Activated T-helper 2 cell treated with anti-CD3 and anti-CD28 coated beads, Interferon-gamma antibody, Interleukin-2, Interleukin-4, amounts not matched to agents 10 μg/mL and 5 μg/mL and 100 μg/mL, durations not matched to agents 14 hours and 24 hours and 36 hours (primary cell): ENCODE measurements at regions not wholly inside any gene's neighbourhood (a gene's known extent, or its start where the extent isn't known, plus 50 kb on each side); places are given as distances from the start of the nearest gene placed in this dataset.
"Not testable (repeated sequence)": the region's sequence is repeated elsewhere in the genome, so short reads cannot be mapped to it uniquely, and the experiment has no call there.

ENCODE experiments used
- DNase-seq: peaks from one replicate; pipeline ENCODE4 v3.0.0; 2021; ENCODE audit warnings: low spot score
- H3K27ac Mint-ChIP-seq: one replicate; pipeline ENCODE4 v1.8.0; 2021; ENCODE audit warnings: mixed read lengths
- H3K27me3 Mint-ChIP-seq: one replicate; pipeline ENCODE4 v1.8.0; 2021; ENCODE audit warnings: low read depth, mixed read lengths
- H3K36me3 Mint-ChIP-seq: one replicate; pipeline ENCODE4 v1.8.0; 2021; ENCODE audit warnings: low read depth, mixed read lengths
- H3K4me1 Mint-ChIP-seq: one replicate; pipeline ENCODE4 v1.8.0; 2021; ENCODE audit warnings: low read depth, mixed read lengths
- H3K4me3 Mint-ChIP-seq: one replicate; pipeline ENCODE4 v1.8.0; 2021; ENCODE audit warnings: low read depth, mild to moderate bottlenecking, moderate library complexity, mixed read lengths
- H3K9me3 Mint-ChIP-seq: one replicate; pipeline ENCODE4 v1.8.0; 2021; ENCODE audit warnings: mixed read lengths
- intact Hi-C: fragments of 100-400 bp; cut with micrococcal nuclease; formaldehyde crosslinking; loops from one replicate; pipeline ENCODE4 v1.15.1; 2023

- H3K27me3 Mint-ChIP-seq = no peaks in the 10 kb centered on the region
- intact Hi-C loops = no loop called here
- no peaks in the 10 kb centered on the region for H3K36me3 Mint-ChIP-seq
- no peak overlapping the region for H3K27ac Mint-ChIP-seq
- H3K4me3 Mint-ChIP-seq = no peak overlapping the region
- H3K4me1 Mint-ChIP-seq = no peaks in the 10 kb centered on the region
- peaks cover 22% of the 10 kb centered on the region for H3K9me3 Mint-ChIP-seq
- DNase-seq = no peak
These were observed 1654.2 kb upstream of the WWC1 start for GRCh38 chr5:166637295-166637694.

GRCh38 chr5:166639151-166639550 lies 1652.3 kb upstream of the WWC1 start:
- Mint-ChIP-seq H3K4me3 (no peak overlapping the region), H3K27ac (no peak overlapping the region), H3K36me3 (no peaks in the 10 kb centered on the region), H3K27me3 (no peaks in the 10 kb centered on the region), H3K4me1 (no peaks in the 10 kb centered on the region), H3K9me3 (peaks cover 26% of the 10 kb centered on the region)
- intact Hi-C loops = no loop called here
- no peak for DNase-seq

- H3K4me1 Mint-ChIP-seq, intact Hi-C loops, H3K4me3 Mint-ChIP-seq, DNase-seq, H3K27me3 Mint-ChIP-seq, H3K27ac Mint-ChIP-seq, H3K36me3 Mint-ChIP-seq: not testable (repeated sequence)
- H3K9me3 Mint-ChIP-seq = peaks cover 29% of the 10 kb centered on the region
These were observed 1651.3 kb upstream of the WWC1 start for GRCh38 chr5:166640136-166640535.

- no peak for DNase-seq
- H3K4me1 Mint-ChIP-seq = no peaks in the 10 kb centered on the region
These were observed 1642.7 kb upstream of the WWC1 start for GRCh38 chr5:166648736-166649135.

GRCh38 chr5:166649676-166650075 lies 1641.8 kb upstream of the WWC1 start:
- intact Hi-C loops = no loop called here
- H3K36me3 Mint-ChIP-seq = no peaks in the 10 kb centered on the region
- no peak overlapping the region for H3K4me3 Mint-ChIP-seq
- H3K27ac Mint-ChIP-seq = no peak overlapping the region
- H3K4me1 Mint-ChIP-seq = no peaks in the 10 kb centered on the region
- peaks cover 24% of the 10 kb centered on the region for H3K9me3 Mint-ChIP-seq
- DNase-seq = no peak
- H3K27me3 Mint-ChIP-seq = no peaks in the 10 kb centered on the region

More at GRCh38 chr5:166648736-166649135, 1642.7 kb upstream of the WWC1 start:
- intact Hi-C loops = no loop called here
- Mint-ChIP-seq H3K36me3 (no peaks in the 10 kb centered on the region), H3K9me3 (peaks cover 26% of the 10 kb centered on the region), H3K27ac (no peak overlapping the region), H3K27me3 (no peaks in the 10 kb centered on the region), H3K4me3 (no peak overlapping the region)

- H3K36me3 Mint-ChIP-seq = no peaks in the 10 kb centered on the region
These were observed 1640.2 kb upstream of the WWC1 start for GRCh38 chr5:166651234-166651633.

GRCh38 chr5:166671811-166672210 lies 1619.6 kb upstream of the WWC1 start:
- Mint-ChIP-seq H3K27me3 (no peaks in the 10 kb centered on the region), H3K36me3 (no peaks in the 10 kb centered on the region), H3K9me3 (peaks cover 27% of the 10 kb centered on the region), H3K4me1 (no peaks in the 10 kb centered on the region), H3K27ac (no peak overlapping the region), H3K4me3 (no peak overlapping the region)
- intact Hi-C loops = no loop called here
- DNase-seq = no peak

More at GRCh38 chr5:166651234-166651633, 1640.2 kb upstream of the WWC1 start:
- no peaks in the 10 kb centered on the region for H3K4me1 Mint-ChIP-seq
- peaks cover 19% of the 10 kb centered on the region for H3K9me3 Mint-ChIP-seq
- intact Hi-C loops = no loop called here
- no peak for DNase-seq
- H3K27me3 Mint-ChIP-seq = no peaks in the 10 kb centered on the region
- no peak overlapping the region for H3K27ac Mint-ChIP-seq
- H3K4me3 Mint-ChIP-seq = no peak overlapping the region

- no peaks in the 10 kb centered on the region for H3K4me1 Mint-ChIP-seq
- H3K27me3 Mint-ChIP-seq = no peaks in the 10 kb centered on the region
- intact Hi-C loops = no loop called here
- no peak overlapping the region for H3K4me3 Mint-ChIP-seq
- no peak overlapping the region for H3K27ac Mint-ChIP-seq
- DNase-seq = no peak
- peaks cover 27% of the 10 kb centered on the region for H3K9me3 Mint-ChIP-seq
- no peaks in the 10 kb centered on the region for H3K36me3 Mint-ChIP-seq
These were observed 1619.0 kb upstream of the WWC1 start for GRCh38 chr5:166672431-166672830.

- Mint-ChIP-seq H3K9me3 (peaks cover 29% of the 10 kb centered on the region), H3K27ac (no peak overlapping the region), H3K27me3 (no peaks in the 10 kb centered on the region), H3K4me1 (no peaks in the 10 kb centered on the region), H3K36me3 (no peaks in the 10 kb centered on the region), H3K4me3 (no peak overlapping the region)
- DNase-seq = no peak
- intact Hi-C loops = no loop called here
These were observed 1613.6 kb upstream of the WWC1 start for GRCh38 chr5:166677891-166678290.

- intact Hi-C loops = no loop called here
- DNase-seq = no peak
- H3K27me3 Mint-ChIP-seq = no peaks in the 10 kb centered on the region
These were observed 1612.1 kb upstream of the WWC1 start for GRCh38 chr5:166679331-166679730.

GRCh38 chr5:166695326-166695725 lies 1596.1 kb upstream of the WWC1 start:
- Mint-ChIP-seq H3K9me3 (peaks cover 21% of the 10 kb centered on the region), H3K4me3 (no peak overlapping the region), H3K4me1 (no peaks in the 10 kb centered on the region), H3K36me3 (no peaks in the 10 kb centered on the region), H3K27ac (no peak overlapping the region), H3K27me3 (no peaks in the 10 kb centered on the region)
- intact Hi-C loops = no loop called here
- DNase-seq = no peak

More at GRCh38 chr5:166679331-166679730, 1612.1 kb upstream of the WWC1 start:
- Mint-ChIP-seq H3K36me3 (no peaks in the 10 kb centered on the region), H3K27ac (no peak overlapping the region), H3K4me3 (no peak overlapping the region), H3K4me1 (no peaks in the 10 kb centered on the region), H3K9me3 (peaks cover 29% of the 10 kb centered on the region)

GRCh38 chr5:166708291-166708690 lies 1583.2 kb upstream of the WWC1 start:
- intact Hi-C loops = no loop called here
- Mint-ChIP-seq H3K27ac (no peak overlapping the region), H3K4me1 (no peaks in the 10 kb centered on the region), H3K36me3 (no peaks in the 10 kb centered on the region), H3K9me3 (peaks cover 27% of the 10 kb centered on the region), H3K27me3 (no peaks in the 10 kb centered on the region), H3K4me3 (no peak overlapping the region)
- DNase-seq = no peak

GRCh38 chr5:166709691-166710090 lies 1581.8 kb upstream of the WWC1 start:
- Mint-ChIP-seq H3K27me3 (no peaks in the 10 kb centered on the region), H3K36me3 (no peaks in the 10 kb centered on the region), H3K4me3 (no peak overlapping the region), H3K4me1 (no peaks in the 10 kb centered on the region), H3K27ac (no peak overlapping the region), H3K9me3 (peaks cover 23% of the 10 kb centered on the region)
- DNase-seq = no peak
- intact Hi-C loops = no loop called here

GRCh38 chr5:166710271-166710670 lies 1581.2 kb upstream of the WWC1 start:
- Mint-ChIP-seq H3K9me3 (peaks cover 27% of the 10 kb centered on the region), H3K27me3 (no peaks in the 10 kb centered on the region), H3K27ac (no peak overlapping the region), H3K36me3 (no peaks in the 10 kb centered on the region), H3K4me3 (no peak overlapping the region), H3K4me1 (no peaks in the 10 kb centered on the region)
- no peak for DNase-seq
- intact Hi-C loops = no loop called here
